T-helper 22 cell (primary cell): ENCODE measurements at regions not wholly inside any gene's neighbourhood (a gene's known extent, or its start where the extent isn't known, plus 50 kb on each side); places are given as distances from the start of the nearest gene placed in this dataset.
"Not testable (repeated sequence)": the region's sequence is repeated elsewhere in the genome, so short reads cannot be mapped to it uniquely, and the experiment has no call there.

Experiments
- DNase-seq: peaks from one replicate; pipeline ENCODE4 v3.0.0-alpha.2; 2020; ENCODE audit warnings: low read depth

DNA sequence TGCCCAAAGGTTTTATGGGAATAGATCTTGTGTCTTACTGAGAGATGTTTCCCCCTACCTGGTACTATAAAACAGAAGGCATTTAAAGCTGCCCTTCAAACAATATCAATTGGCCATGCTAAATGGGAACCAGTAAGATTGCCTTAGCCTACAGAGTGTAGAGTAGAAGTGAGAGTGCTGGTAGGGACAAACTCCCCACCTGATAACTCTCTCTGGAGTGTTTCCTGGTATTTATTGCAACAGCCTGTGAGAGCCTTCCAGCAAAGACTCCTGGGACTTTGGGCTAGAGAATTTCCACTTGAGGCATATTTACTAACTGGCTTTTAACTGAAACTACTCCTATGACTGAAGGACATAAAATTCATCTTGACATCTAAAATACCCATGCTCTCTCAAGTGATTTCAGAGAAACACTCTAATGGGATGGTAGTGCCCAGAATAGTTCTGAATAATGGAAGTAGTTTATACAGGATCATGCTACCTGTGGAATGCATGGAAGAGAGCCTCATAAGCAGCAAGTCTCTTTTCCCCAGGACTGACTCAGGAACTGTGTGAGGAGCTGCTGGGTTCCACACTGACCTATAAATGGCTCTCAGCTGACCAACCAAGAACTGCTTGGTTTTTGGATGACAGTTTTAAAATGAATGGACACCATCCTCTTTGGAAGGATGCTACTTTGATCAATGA, 132.7 kb upstream of the SLITRK5 start:
- DNase-seq: no peak

DNA sequence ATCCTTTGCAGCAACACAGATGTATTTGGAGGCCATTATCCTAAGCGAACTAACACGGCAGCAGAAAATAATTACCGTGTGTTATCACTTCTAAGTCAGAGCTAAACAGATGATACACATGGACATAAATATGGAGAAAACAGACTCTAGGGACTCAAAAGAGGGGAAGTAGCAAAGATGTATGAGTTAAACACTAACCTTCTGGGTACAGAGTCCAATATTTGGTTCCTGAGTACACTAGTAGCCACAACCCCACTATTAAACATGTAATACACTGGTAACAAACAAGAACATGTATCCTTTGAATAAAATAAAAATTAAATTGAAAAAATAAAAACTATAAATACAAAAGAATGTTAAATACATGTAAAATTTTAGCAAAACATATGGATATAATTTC, 118.0 kb upstream of the SLITRK5 start:
- no peak for DNase-seq

DNA sequence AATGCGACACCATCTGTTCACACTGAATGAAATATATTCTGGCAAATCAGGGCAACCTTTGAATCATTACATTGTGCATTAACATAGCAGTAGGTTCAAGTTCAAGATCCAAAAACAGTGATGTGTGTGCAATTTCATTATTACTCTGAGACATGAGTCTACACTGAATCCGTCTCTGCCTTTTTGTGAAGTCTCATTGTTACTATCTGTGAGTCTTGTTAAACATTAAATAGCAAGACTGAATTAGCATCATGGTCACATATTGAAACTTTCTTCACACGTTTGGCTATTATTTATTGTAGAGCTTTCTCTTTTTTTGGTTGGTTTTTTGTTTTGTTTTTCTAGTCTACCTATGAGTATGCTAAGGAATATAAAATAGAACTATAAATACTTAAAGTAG, 117.1 kb upstream of the SLITRK5 start:
- no peak for DNase-seq

DNA sequence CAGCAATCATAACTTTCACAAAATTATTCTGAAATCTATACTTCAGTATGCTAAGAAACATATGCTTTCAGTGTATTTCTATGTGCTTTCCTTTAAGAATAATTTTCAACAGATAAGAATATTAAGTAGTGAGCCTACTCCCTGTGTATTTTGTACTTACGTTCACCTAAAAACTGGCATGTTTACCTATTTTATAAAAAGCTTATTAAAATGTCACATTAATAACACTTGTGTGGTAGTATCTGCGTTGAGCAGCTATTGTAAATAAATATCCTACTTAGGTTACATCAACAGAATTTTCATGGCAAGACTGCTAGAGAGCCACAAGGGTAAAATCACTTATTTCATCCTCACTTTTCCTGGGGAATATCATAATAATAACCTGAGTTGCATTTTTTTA, 113.4 kb upstream of the SLITRK5 start:
- no peak for DNase-seq

DNA sequence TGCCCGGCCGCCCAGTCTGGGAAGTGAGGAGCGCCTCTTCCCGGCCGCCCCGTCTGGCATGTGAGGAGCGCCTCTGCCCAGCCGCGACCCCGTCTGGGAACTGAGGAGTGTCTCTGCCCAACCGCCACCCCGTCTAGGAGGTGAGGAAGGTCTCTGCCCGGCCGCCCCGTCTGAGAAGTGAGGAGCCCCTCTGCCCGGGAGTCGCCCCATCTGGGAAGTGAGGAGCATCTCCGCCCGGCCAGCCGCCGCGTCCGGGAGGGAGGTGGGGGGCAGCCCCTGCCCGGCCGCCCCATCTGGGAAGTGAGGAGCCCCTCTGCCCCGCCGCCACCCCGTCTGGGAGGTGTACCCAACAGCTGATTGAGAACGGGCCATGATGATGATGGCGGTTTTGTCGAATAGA, 109.6 kb upstream of the SLITRK5 start:
- DNase-seq: not testable (repeated sequence)

DNA sequence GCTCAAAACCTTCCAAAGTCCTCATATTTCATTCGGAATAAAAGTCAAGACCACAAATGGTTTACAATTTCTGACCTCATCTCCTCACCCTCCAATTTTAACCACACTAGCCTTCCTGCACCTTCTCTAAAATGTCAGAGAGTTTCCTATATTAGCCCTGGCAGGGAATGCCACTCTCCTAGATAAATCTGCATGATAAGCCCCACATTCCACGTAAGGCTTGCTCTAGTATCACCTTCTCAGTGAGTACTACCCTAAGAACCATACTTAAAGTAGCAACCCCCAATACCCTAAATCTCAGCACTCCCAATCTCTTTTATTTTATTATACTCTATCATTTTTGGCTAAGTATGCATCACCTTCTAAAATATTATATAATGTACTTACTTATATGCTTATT, 100.5 kb upstream of the SLITRK5 start:
- no peak for DNase-seq

DNA sequence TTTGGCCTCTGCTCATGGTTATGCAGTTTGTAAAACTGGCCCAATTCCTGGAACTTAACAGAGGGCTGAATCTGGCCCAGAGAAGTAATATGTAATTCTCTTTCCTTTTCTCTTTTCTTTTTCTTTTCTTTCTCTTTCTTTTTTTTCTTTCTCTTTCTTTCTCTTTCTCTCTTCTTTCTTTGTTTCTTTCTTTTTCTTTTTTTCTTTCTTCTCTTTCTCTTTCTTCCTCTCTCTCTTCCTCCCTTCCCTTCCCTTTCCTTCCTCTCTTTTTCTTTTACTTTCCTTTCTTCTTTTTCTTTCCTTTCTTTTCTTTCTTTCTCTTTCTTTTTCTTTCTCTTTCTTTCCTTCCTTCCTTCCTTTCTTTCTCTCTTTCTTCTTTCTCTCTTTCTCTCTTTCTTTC, 88.8 kb upstream of the SLITRK5 start:
- DNase-seq: no peak

DNA sequence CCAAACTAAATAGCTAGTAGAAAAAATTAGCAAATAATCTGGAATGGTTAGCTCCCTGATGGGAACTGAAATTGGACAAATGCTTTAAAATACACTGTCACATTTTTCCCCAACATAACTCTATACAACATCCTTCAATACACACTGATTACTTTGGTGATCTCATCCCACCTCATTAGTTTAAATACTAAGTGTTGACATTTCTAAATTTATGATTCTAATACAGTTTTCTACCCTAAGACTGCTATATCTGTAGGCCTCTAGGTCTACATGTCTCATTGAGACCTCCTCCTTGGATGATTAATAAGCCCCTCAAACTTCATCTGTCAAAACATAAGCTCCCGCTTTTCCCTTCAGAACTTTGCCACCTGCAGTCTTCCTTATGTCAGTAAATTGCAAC, 80.7 kb upstream of the SLITRK5 start:
- no peak for DNase-seq

DNA sequence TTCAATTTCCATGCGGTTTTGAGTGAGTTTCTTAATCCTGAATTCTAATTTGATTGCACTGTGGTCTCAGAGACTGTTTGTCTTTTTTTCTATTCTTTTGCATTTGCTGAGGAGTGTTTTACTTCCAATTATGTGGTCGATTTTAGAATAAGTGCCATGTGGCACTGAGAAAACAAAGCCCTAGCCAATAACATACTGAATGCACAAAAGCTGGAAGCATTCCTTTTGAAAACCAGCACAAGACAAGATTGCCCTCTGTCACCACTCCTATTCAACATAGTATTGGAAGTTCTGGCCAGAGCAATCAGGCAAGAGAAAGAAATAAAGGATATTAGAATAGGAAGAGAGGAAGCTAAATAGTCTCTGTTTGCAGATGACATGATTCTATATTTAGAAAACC, 66.7 kb upstream of the SLITRK5 start:
- DNase-seq: not testable (repeated sequence)

DNA sequence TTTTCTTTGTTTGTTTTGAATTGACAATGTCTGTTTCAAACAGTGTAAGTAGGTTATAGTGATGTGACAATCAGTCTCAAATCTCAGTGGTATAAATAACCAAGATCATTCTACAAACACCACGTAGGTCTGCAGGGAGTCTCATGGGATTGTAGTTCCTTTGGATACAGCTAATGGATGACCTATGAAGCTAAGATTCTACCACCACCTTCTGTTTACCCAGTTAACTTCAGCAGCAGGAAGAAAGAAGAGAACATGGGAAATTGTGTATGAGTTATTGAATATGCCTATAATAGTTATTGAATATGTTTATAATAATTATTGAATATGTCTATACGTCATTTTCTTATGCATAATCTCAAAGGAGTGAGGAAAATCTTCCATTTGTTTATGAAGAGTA, 63.9 kb upstream of the SLITRK5 start:
- DNase-seq: no peak

DNA sequence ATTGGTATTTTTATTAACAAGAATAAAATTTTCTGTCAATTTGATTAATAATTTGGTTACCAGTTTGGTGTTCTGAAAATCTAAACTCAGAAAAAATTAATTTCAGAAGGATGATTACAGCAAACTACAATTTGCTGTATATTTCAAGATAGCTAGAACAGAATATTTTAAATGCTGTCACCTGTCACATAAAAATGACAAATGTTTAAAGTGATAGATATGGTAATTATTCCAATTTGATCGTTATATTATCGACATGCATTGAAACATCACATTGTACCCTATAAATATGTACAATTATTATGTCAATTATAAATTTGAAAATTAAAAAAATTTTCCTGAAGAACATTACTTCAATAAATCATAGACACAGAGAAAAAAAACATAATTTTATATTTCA, 56.9 kb upstream of the SLITRK5 start:
- DNase-seq: no peak
